ENCODE measurements at regions not wholly inside any gene's neighbourhood (a gene's known extent, or its start where the extent isn't known, plus 50 kb on each side); places are given as distances from the start of the nearest gene placed in this dataset.

DNA sequence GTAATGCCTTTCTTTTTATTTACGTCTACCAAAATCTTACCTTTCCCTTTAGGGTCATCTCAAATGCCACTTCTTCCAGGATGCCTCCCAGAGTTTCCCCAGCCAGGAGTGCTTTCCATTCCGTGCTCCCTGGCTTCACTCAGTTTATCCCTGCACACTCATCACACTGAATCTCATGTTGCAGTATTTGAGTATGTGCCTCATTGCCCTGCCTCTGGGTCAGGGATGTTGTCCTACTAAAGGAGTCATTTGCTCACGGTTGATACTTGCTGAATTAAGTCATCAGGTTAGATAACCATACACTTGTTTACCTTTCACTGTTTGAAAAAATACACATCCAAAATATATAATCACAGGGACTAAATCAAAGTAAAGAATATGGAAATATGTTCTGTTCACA, 356.2 kb upstream of the GATB start:
- H2AFZ ChIP-seq (ENCODE audit: low read depth) = no peak overlapping the region
- H3K27ac ChIP-seq = no peak overlapping the region
- H3K4me1 ChIP-seq (ENCODE audit: low read depth, poor library complexity, severe bottlenecking) = no peaks in the 10 kb centered on the region
- no peaks in the 10 kb centered on the region for H4K20me1 ChIP-seq (ENCODE audit: insufficient read depth)
- no peak overlapping the region for H3K4me2 ChIP-seq
- H3K4me3 ChIP-seq (IDR thresholded peaks at IDR 0.05; ENCODE audit: insufficient read depth, low read depth, low read length) = no peak overlapping the region
- no peaks in the 10 kb centered on the region for H3K36me3 ChIP-seq (ENCODE audit: insufficient read depth)
- H3K79me2 ChIP-seq (ENCODE audit: insufficient read depth, low read depth) = no peaks in the 10 kb centered on the region
- no peak overlapping the region for H3K9ac ChIP-seq
- TF ChIP-seq, protein P1, sequence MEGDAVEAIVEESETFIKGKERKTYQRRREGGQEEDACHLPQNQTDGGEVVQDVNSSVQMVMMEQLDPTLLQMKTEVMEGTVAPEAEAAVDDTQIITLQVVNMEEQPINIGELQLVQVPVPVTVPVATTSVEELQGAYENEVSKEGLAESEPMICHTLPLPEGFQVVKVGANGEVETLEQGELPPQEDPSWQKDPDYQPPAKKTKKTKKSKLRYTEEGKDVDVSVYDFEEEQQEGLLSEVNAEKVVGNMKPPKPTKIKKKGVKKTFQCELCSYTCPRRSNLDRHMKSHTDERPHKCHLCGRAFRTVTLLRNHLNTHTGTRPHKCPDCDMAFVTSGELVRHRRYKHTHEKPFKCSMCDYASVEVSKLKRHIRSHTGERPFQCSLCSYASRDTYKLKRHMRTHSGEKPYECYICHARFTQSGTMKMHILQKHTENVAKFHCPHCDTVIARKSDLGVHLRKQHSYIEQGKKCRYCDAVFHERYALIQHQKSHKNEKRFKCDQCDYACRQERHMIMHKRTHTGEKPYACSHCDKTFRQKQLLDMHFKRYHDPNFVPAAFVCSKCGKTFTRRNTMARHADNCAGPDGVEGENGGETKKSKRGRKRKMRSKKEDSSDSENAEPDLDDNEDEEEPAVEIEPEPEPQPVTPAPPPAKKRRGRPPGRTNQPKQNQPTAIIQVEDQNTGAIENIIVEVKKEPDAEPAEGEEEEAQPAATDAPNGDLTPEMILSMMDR (conservative IDR thresholded peaks at IDR 0.05; ENCODE audit: low read depth, low read length) = no peak
- no peaks in the 10 kb centered on the region for H3K27me3 ChIP-seq (ENCODE audit: insufficient read depth, low read depth)

DNA sequence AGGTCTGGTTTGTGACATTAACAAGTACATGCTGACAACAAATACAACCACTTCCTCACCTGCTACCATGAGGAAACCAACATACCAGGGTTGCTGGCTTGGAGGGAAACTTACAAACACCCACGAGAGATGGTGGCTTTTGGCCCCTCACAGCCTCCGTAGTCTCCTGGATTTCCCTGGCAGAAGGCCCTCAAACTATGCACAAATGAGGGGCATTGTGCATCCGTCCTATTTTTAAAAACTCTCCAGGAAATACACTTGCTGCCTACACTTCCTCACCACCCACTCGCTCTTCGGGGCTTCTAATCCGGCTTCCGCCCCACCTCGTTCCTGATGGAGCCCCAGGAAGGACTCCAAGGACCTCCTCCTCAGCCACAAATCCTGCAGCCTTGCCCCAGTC, 355.0 kb upstream of the GATB start:
- H3K27me3 ChIP-seq (ENCODE audit: insufficient read depth, low read depth) = no peaks in the 10 kb centered on the region
- TF ChIP-seq, protein P1 (conservative IDR thresholded peaks at IDR 0.05; ENCODE audit: low read depth, low read length) = no peak
- no peaks in the 10 kb centered on the region for H3K4me1 ChIP-seq (ENCODE audit: low read depth, poor library complexity, severe bottlenecking)
- H2AFZ ChIP-seq (ENCODE audit: low read depth) = no peak overlapping the region
- H3K36me3 ChIP-seq (ENCODE audit: insufficient read depth) = no peaks in the 10 kb centered on the region
- no peak overlapping the region for H3K4me3 ChIP-seq (IDR thresholded peaks at IDR 0.05; ENCODE audit: insufficient read depth, low read depth, low read length)
- H3K27ac ChIP-seq = no peak overlapping the region
- H3K79me2 ChIP-seq (ENCODE audit: insufficient read depth, low read depth) = no peaks in the 10 kb centered on the region
- H3K9ac ChIP-seq = no peak overlapping the region
- no peaks in the 10 kb centered on the region for H4K20me1 ChIP-seq (ENCODE audit: insufficient read depth)
- H3K4me2 ChIP-seq = no peak overlapping the region

DNA sequence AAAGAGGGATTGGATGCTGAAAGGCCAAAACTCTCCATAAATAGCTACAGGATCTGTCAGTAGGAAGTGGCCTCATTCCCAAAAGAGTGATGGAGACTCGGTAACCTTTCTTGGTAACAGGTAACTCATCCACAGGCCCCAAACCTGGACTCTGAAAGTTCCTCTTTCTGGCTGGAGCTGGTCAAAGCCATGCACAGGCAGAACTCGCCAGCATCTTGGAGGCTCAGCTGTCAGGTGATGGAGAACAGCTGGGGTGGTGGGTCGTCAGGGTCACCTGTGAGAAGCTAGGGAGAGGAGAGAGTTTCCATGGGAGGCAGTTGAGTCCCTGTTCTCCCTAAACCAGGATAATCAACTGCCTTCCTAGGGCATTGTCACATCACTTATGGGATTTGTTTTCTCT, 354.3 kb upstream of the GATB start:
- no peaks in the 10 kb centered on the region for H4K20me1 ChIP-seq (ENCODE audit: insufficient read depth)

DNA sequence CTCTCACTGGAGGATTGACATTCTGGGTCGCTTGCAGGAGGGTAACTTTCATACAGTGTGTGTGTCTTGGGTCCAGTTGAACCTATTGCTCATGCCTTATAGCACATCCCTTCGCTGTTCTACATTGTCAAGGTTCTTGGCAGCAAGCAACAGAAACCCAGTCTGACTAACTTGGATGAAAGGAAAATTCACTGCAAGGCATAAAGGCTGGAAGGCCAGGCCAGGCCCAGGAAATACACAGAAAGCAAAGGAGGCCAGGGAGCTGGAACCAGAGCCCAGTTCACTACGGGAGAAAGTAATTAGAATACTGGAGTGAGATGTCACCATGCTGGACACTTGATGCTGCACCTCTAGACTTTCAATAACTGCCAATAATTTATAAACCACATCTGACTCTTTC, 353.8 kb upstream of the GATB start:
- H3K4me1 ChIP-seq (ENCODE audit: low read depth, poor library complexity, severe bottlenecking) = no peaks in the 10 kb centered on the region
- H3K4me2 ChIP-seq = no peak overlapping the region
- TF ChIP-seq, protein P1 (conservative IDR thresholded peaks at IDR 0.05; ENCODE audit: low read depth, low read length) = no peak
- H3K79me2 ChIP-seq (ENCODE audit: insufficient read depth, low read depth) = no peaks in the 10 kb centered on the region
- no peaks in the 10 kb centered on the region for H3K36me3 ChIP-seq (ENCODE audit: insufficient read depth)
- H4K20me1 ChIP-seq (ENCODE audit: insufficient read depth) = no peaks in the 10 kb centered on the region
- H3K27me3 ChIP-seq (ENCODE audit: insufficient read depth, low read depth) = no peaks in the 10 kb centered on the region
- no peak overlapping the region for H3K27ac ChIP-seq
- H3K4me3 ChIP-seq (IDR thresholded peaks at IDR 0.05; ENCODE audit: insufficient read depth, low read depth, low read length) = no peak overlapping the region
- H3K9ac ChIP-seq = no peak overlapping the region
- no peak overlapping the region for H2AFZ ChIP-seq (ENCODE audit: low read depth)

More for the DNA sequence above, 354.3 kb upstream of the GATB start:
- H3K27ac ChIP-seq = no peak overlapping the region
- H3K27me3 ChIP-seq (ENCODE audit: insufficient read depth, low read depth) = no peaks in the 10 kb centered on the region
- TF ChIP-seq, protein P1 (conservative IDR thresholded peaks at IDR 0.05; ENCODE audit: low read depth, low read length) = no peak
- no peak overlapping the region for H3K4me2 ChIP-seq
- no peaks in the 10 kb centered on the region for H3K4me1 ChIP-seq (ENCODE audit: low read depth, poor library complexity, severe bottlenecking)
- H3K36me3 ChIP-seq (ENCODE audit: insufficient read depth) = no peaks in the 10 kb centered on the region
- no peak overlapping the region for H3K4me3 ChIP-seq (IDR thresholded peaks at IDR 0.05; ENCODE audit: insufficient read depth, low read depth, low read length)
- H2AFZ ChIP-seq (ENCODE audit: low read depth) = no peak overlapping the region
- no peak overlapping the region for H3K9ac ChIP-seq
- H3K79me2 ChIP-seq (ENCODE audit: insufficient read depth, low read depth) = no peaks in the 10 kb centered on the region
